Iris pigment epithelial cell (primary cell): ENCODE measurements at regions not wholly inside any gene's neighbourhood (a gene's known extent, or its start where the extent isn't known, plus 50 kb on each side); places are given as distances from the start of the nearest gene placed in this dataset.
"Not testable (repeated sequence)": the region's sequence is repeated elsewhere in the genome, so short reads cannot be mapped to it uniquely, and the experiment has no call there.

Source experiments
- DNase-seq: peaks from one replicate; pipeline ENCODE4 v3.0.0-alpha.2; 2011; ENCODE audit warnings: low read depth

DNA sequence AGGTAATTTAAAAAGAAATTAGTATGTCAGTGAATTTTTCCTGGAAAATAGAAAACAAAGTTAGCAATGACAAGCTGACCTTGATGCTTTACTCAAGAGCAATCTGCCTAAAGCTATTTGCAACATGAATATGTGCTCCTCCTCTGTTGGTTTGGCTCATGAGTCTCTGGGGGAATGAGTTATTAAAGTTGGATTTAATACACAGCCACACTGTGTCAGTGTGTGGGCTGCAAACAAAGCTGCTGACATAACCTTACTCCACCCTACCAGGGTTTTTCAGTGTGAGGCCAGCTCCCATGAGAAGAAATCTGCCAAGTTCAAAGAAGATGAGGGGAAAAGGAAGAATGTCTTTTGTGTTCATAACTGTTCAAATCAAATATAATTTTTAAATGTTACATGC lies 280.5 kb downstream of the TLL1 start:
- no peak for DNase-seq

DNA sequence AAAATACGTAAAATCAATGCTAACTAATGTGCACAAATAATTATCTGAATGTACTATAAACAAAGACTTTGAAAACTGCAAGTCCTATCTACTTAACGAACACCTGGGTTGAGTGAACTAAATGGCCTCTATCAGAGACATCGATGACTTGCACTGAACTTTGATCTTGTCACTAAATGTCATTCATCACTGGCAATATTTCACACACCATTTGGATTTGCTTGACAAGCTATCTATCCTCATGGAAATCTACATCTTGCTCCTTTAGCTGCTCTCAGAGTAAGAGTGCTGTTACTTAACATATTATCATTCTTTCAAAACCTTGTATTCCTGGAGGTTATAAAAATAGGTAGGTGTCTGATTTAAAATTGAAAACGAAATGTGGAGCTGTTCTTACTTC lies 289.3 kb downstream of the TLL1 start:
- no peak for DNase-seq

DNA sequence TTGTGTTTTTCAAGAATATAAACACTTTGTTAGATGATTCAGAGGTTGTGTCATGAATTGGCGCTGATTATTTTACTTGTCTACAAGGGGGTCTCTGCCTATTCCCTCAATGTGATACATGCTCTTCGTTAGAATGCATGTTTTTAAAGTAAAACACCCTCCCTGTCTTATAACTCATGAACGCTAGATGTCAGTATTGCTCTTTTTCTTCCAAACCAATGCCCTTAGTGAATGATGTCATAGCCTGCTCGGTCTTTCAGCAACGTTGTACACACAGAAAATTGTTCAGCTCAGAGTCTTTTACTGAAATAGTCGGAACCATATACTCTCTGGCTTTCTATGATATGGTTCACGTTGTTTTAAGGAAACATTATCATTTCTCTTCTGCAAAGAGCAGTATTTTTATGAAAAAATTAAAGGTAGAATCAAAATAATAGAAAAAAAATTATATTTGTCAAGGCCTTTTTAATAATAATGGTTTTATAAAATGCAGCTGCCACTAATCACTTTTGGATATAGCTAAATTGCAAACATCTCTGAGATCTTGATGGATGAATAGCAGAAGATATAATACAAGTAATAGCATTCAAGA lies 292.9 kb downstream of the TLL1 start:
- DNase-seq, result peak; percentile 74

DNA sequence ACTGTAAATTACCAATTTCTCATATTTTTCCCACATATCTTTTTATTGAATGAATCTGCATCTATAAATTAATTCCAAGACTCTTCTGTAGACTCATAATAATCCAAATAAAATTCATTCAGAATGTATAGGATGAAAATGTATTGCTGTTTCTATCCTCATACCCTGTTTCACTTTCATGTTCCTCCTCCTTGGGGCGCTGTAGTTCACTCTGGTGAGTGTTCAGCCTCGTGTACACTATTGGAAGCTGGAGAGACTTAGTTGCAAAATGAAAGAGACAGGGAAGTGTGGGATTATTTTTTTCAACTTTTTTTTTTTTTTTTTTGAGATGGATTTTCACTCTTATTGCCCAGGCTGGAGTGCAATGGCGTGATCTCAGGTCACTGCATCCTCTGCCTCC lies 296.1 kb downstream of the TLL1 start:
- peak; percentile 3 for DNase-seq

DNA sequence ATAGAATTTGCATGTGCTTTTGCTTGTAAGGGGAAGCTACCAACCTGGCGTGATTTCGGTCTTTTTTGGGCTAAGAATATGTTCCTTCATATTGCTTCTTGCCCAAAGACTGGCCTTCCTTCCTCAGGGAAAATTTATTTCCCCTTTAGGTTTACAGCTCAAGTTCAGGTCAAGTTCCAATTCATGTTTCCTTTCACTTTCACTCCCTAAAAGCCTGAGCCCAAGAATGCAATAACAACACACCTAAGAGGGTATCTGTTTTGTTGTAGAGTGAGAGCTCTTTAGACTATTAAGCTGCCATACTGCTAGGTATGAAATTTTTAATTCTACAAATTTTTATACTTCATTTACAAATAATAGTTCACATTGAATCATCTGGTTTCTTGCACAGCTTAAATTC lies 299.6 kb downstream of the TLL1 start:
- DNase-seq, result no peak

DNA sequence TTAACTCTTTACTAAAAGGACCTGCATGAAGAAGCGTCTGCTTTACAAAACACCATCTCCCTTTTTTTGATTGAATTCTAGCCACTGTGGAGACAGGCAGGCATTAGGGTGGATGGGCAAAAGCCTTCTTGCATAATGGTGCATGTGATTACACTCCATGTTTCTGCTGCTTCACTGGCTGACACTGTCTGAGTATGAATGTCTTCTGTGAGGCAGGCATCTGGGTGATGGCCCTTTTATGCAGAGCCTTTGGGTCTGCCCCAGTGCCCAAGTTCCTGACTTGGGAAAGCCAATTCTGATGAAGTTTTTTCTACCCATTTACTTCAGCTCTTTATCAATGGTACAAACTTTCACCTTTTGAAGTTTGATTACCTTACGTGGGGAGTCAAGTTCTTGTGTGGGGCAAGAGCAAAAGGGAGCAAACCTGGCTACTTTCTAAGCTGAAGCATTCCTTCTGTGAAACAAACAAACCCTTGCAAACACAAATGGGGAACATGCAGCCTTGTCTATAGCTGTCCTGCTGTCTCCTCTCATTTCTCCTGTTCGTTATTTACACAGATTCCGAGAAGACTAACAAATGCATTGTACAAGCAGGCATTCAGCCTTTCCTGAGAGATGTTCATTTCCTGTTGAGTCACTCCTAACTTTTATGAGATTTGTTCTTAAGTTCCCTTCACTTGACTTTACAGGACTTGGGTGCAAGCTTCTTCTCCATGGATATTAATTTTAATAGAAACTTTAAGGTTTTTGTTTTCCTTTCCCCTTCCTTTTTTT lies 301.9 kb downstream of the TLL1 start:
- peak; percentile 42 for DNase-seq

DNA sequence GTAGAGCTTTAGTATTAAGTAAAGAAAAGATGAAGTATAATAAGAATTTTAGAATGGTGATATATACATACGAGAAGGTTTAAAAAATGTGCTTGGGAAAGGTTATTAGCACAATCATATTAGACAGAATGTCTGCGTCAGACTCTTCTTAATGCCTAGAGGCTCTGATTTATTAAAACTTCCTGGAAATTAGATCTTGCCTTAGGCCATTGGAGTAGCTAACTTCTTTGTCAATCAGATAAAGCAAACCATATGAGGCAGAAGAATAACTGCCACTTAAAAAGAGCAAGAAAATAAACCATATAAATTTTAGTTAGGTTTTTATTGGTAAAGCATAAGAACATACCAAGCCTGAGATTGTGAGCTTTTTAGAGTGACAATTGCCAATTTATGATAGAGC lies 309.1 kb downstream of the TLL1 start:
- no peak for DNase-seq

DNA sequence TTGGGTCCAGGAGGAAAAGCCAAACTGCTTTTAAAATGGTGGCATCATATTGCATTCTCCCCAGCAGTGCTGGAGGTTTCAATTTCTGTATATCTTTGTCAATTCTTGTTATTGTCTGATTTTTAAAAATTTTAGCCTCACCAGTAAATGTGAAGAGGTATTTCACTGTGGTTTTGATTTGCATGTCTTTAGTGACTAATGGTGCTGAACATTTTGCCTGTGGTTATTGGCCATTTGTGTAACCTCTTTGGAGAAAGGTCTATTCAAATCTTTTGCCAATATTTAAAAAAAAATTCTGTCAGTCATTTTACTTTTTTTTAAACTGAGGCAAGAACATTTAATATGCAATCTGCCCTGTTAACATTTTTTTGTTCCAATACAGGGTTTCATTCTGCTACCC lies 322.1 kb downstream of the TLL1 start:
- no peak for DNase-seq

DNA sequence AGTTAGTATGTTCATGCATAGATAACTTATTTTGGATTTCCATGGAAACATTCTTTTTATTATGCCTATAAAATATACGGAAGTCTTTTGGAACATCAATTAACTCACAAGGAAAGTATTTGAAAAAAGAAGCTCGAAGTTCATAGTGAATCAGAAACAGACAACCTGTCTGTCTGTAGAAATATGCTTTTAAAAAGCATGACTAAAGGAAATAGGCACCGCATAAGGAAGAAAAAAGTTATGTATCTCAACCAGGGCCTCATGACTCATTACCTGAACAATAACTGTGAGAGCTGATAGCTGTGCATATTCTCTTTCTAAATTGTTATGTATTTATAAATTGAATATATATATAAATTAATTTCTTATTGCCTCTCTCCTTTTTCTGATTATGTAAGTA lies 324.1 kb downstream of the TLL1 start:
- DNase-seq, result no peak

DNA sequence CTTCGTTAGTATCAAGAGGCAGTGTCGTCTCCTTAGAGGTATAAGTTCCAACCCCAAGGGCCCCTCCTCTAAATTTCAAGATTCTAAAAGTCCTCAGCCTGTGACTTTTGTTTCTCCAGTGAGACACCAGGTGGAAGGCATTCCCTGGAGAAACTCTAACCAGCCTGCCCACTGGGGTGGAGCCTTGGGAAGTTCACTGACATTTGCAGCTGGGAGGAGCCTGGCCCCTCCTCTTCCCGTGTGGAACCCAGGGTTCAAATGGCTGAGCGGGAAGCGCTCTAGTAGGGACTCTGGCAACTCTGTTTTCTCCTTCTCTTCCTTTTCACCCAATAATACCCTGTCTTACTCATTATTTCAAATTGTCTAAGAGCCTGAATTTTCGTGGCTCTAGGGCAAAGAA lies 325.0 kb downstream of the TLL1 start:
- no peak for DNase-seq

DNA sequence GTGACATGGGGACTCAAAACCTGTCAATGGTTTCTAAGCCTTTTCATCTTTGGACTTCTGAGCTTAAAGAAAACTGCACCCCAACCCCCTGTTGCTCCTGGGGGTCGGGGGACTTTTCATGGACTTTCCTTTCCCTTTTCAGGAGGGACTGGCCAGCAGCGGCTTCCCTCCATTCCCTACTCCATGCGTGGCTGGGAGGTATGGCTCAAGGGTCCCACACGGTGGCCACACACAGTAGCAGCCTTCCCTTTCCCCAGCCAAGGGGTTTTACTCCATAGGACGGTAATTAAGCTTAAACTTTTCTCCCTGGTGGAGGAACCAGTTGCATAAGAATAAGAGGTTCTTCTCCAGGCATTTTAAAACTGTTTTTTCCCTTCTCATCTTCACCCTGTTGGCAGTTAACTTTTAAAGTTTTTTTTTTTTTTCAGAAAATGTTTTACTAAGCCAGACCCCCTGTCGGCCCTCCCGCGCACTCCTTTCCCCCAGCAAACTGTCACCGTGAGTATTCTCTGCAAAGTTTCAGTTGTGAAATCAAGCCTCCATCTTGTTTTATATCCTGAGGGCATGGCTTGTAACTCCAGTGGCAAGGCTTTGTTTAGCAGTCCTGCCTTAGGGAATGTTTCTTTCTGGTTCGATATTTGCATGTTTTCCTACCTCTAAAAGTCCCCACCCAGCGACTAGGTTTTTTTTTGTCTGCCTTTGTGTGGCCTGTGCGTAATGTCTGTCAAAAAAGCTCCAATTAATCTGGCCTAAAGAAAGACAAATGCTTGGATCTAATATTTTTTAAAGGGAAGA lies 325.7 kb downstream of the TLL1 start:
- no peak for DNase-seq

DNA sequence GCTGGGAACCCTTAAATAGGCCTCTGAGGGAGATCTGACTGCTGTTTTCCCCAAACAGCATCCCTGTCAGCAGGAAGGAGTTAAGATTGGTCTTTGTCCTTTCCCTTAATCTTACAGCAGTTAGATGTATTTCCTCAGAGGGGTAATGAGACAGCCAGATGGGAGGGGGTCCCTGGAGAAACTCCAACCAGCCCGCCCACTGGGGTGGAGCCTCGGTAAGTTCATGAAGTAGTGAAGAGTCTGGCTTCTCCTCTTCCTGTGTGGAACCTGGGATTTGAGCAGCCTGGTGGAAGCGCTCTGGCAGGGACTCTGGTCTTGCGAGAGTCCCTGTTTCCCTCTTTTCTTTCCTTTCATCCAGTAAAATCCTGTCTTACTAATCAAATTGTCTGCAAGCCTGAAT lies 330.0 kb downstream of the TLL1 start:
- no peak for DNase-seq

DNA sequence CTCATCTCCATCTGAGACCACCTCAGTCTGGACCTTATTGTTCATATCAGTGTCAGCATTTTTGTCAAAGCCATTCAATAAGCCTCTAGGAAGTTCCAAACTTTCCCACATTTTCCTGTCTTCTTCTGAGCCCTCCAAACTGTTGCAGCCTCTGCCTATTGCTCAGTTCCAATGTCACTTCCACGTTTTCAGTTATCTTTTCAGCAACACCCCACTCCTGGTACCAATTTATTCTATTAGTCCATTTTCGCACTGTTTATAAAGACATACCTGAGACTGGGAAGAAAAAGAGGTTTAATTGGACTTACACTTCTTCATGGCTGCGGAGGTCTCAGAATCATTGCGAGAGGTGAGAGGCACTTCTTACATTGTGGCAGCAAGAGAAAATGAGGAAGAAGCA lies 339.3 kb downstream of the TLL1 start:
- not testable (repeated sequence) for DNase-seq

DNA sequence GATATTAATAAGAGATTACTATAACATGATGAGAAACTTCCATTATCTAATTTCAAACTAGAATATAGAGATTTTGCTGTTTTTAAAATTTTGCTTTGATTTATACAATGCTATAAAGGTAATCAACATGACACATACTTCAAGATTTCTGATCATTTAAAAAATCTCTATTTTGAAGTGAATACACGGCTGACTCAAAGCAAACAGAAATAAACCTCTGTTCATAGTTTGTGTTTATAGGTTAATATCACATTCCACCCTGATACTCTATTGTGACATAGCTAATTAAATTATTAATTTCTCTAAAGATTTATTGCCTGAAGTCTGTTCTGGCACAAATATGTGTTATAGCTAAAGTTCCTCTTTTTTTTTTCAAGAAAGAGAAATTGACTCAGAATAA lies 349.2 kb downstream of the TLL1 start:
- DNase-seq, result no peak

DNA sequence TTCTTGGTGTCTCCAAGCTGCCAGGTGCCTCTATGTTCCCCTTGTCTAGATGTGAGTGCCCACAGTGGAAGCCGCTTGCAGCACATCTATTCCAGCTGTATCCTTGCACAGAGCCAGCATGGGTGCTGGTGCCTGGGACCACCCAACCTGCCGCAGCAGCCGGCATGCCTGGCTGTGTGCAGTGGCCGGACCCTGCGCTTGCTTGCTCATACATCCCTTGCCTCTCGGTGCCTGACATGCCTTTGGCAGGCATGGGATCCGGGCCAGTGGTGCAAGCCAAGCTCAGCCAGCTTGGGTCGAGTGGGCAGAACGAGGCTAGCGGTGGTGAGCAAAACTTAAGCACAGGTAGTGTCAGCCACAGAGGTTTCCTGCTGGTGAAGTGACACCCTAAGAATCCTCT lies 355.1 kb downstream of the TLL1 start:
- no peak for DNase-seq

DNA sequence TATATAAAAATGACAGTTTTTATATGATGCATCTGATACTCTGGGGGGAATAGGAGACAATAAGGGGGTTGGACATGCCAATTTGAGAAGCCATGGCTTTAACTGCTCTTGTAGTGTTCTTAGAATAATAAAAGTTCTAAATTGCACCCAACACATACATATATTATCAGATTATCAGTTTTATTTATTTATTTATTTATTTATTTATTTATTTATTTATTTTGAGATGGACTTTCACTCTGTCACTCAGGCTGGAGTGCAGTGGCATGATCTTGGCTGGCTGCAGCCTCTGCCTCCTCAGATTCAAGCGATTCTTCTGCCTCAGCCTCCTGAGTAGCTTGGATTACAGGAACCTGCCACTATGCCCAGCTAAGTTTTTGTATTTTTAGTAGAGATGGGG lies 356.8 kb downstream of the TLL1 start:
- no peak for DNase-seq

DNA sequence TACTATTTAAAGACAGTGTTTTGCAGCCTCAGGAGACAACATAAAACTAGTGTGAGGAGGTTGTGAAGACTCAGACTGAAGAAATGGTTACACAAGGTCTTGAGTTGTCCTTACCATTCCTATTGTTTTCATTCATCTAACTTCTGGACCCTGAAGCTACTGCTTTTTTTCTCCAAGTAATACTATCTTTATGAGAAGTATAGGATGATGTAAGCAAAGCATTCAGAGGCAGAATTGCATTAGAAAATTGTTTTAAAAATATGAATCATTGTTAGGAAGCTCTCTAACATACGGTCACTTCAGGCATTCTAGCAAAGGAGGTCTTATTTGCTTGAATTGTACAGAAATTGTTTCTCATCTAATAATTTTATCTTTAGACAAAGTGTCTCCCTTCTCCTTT lies 357.8 kb downstream of the TLL1 start:
- DNase-seq, result no peak

DNA sequence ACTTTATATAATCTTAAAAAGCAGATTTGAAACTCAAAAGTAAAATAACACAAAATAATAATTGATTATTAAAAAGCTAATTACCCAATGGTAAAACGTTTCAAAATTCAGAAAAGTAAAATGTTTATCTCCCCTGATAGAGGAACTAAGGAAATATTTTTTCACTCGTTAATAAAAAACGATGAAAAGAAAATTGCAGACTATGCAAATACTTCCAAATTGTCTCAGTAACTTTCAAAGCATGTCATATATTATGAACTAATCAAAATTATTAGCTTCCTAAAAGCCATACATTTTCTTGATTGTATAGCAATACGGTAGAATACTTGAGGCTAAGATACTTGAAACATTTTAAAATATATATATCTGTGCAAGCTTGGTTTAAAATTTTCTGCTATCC lies 366.3 kb downstream of the TLL1 start:
- no peak for DNase-seq

DNA sequence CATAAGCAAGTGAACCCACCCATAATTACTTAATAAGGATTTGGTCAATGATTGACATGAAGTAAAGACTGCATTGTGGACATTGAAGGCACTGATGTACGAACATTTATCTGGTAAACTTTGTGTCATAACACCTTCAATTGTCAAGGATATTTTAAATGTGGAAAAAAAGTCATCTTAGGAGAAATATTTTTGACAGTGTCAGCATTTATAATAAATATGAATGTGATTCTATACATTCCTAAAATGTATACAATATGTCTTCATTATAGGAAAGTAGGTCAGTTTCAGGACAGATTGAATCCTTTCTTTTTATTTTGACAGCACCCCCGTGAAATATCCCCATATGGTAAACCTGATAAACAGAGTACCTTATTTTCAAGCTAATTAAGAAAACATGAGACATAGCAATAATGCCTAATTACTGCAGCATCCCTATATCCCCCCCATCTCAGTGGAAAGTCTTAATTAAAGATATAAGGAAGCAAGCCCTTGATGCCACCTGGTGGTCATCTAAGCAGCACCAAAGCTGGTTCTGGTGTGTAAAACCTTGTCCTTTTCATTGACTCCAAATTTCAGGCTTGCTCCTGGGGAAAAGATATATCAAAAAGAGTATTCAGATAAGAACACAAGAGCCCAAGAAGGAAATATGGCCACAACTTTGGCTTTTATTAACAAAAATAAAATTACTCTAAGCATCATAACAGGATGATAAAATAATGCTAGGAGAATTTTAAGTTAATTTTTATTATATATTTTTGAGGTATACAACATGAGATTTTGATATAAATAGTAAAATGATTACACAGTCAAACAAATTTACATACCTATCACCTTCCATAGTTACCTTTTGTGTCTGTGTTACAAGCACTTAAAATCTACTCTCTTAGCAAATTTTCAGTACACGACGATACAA lies 379.7 kb downstream of the TLL1 start:
- DNase-seq, result peak; percentile 21

DNA sequence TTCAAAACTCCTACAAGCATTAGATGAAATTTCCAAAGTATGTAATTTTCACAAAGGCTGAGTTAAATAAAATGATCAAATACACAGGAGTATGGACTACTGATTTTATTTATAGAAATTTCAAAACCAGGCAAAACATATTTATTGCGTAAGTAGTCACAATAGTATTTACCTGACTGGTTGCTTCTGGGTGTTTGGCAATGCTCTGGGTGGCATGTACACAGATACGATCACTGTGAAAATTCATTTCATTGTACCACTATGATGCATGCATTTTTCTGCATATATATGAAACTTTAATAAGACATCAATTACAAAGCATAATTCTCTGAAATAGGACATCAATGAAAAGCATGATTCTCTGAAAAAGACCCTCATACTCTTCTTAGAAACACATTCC lies 384.2 kb downstream of the TLL1 start:
- no peak for DNase-seq

DNA sequence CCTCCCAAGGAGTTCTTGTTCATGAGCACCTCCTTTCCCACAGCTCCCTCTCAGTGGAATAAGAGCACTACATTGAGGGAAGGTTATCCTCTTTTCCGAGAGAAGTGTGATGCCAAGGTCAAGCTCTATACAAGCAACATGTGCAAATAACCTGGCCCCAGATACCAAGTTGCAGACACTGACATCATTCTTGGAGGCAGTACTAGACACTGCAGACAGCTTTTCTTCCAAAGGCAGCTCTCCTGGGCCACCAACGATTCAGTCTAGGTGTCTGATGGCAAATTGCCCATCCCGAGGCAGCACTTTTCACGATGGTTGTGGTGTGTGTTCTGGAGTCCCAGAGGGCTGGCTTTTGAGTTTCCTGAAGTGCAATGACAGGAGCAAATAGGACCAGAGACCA lies 384.9 kb downstream of the TLL1 start:
- DNase-seq, result no peak

DNA sequence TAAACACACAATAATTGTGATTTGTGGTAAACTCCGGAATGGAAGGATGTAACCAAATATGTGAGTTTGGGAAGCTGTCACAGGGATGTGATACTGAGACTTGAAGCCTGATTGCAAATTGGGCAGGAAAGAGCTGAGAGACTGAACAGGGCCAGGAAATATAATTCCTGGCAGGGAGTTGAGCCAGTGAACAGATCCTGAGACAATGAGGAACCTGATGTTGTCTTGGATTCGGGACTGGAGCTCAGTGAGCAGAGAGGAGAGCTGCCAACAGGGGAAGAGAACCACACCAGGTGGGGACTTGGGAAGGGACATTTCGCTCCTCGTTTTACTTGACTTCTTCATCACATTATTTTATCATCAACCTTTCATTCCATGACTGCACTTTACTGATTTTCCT lies 386.0 kb downstream of the TLL1 start:
- DNase-seq, result no peak
